ENCODE measurements at regions not wholly inside any gene's neighbourhood (a gene's known extent, or its start where the extent isn't known, plus 50 kb on each side); places are given as distances from the start of the nearest gene placed in this dataset.
"Not testable (repeated sequence)": the region's sequence is repeated elsewhere in the genome, so short reads cannot be mapped to it uniquely, and the experiment has no call there.

- Histone ChIP-seq H3K4me2 (ENCODE audit: control insufficient read depth, extremely low read depth, insufficient read depth, low read depth, low read length) (no peak overlapping the region), H3K4me3 (ENCODE audit: control insufficient read depth in 2 of 3, extremely low read depth in 1 of 3, insufficient read depth in 2 of 3, low read depth in 1 of 3, low read length in 3 of 3) (no peak overlapping the region), H3K27me3 (ENCODE audit: control insufficient read depth, extremely low read depth, insufficient read depth, low read length) (no peaks in the 10 kb centered on the region), H2AFZ (ENCODE audit: control insufficient read depth, low read length) (no peak overlapping the region), H3K4me1 (ENCODE audit: control insufficient read depth, extremely low read depth, insufficient read depth, low read length) (no peaks in the 10 kb centered on the region), H3K79me2 (ENCODE audit: control insufficient read depth, insufficient read depth, low read length) (no peaks in the 10 kb centered on the region), H3K36me3 (ENCODE audit: control insufficient read depth in 2 of 2, extremely low read depth in 1 of 2, insufficient read depth in 2 of 2, low read length in 2 of 2) (no peaks in the 10 kb centered on the region), H3K9me1 (ENCODE audit: control insufficient read depth, extremely low read depth, insufficient read depth, low read length) (no peaks in the 10 kb centered on the region), H3K9ac (ENCODE audit: control insufficient read depth, extremely low read depth, insufficient read depth, low read length) (no peak overlapping the region), H4K20me1 (ENCODE audit: control insufficient read depth, extremely low read depth, insufficient read depth, low read length) (no peaks in the 10 kb centered on the region), H3K9me3 (ENCODE audit: control insufficient read depth, low read depth, low read length) (no peaks in the 10 kb centered on the region), H3K27ac (ENCODE audit: control insufficient read depth, insufficient read depth, low read length) (no peak overlapping the region)
- no peak for FAIRE-seq
- DNase-seq (ENCODE audit: low read depth, low spot score) = no peak
- dilution Hi-C loops (cut with MboI; ENCODE audit: extremely low pct_ligation_motif_present, low sequenced_read_pairs) = no loop called here
- TF ChIP-seq EZH2 (IDR thresholded peaks at IDR 0.05; ENCODE audit: low read length) = no peak
- TF ChIP-seq, protein P1, sequence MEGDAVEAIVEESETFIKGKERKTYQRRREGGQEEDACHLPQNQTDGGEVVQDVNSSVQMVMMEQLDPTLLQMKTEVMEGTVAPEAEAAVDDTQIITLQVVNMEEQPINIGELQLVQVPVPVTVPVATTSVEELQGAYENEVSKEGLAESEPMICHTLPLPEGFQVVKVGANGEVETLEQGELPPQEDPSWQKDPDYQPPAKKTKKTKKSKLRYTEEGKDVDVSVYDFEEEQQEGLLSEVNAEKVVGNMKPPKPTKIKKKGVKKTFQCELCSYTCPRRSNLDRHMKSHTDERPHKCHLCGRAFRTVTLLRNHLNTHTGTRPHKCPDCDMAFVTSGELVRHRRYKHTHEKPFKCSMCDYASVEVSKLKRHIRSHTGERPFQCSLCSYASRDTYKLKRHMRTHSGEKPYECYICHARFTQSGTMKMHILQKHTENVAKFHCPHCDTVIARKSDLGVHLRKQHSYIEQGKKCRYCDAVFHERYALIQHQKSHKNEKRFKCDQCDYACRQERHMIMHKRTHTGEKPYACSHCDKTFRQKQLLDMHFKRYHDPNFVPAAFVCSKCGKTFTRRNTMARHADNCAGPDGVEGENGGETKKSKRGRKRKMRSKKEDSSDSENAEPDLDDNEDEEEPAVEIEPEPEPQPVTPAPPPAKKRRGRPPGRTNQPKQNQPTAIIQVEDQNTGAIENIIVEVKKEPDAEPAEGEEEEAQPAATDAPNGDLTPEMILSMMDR (optimal IDR thresholded peaks at IDR 0.05 in 1 of 3, IDR thresholded peaks at IDR 0.05 in 1 of 3, conservative IDR thresholded peaks at IDR 0.05 in 1 of 3; ENCODE audit: extremely low read depth in 1 of 3, insufficient read depth in 2 of 3, low read length in 3 of 3) = no peak
These were observed 692.4 kb downstream of the MTRR start for GRCh38 chr5:8561224-8561840.

GRCh38 chr5:8561854-8562253 is 692.9 kb downstream of the MTRR start:
- Histone ChIP-seq H4K20me1 (ENCODE audit: control insufficient read depth, extremely low read depth, insufficient read depth, low read length) (no peaks in the 10 kb centered on the region), H3K4me3 (ENCODE audit: control insufficient read depth in 2 of 3, extremely low read depth in 1 of 3, insufficient read depth in 2 of 3, low read depth in 1 of 3, low read length in 3 of 3) (no peak overlapping the region), H2AFZ (ENCODE audit: control insufficient read depth, low read length) (no peak overlapping the region), H3K9ac (ENCODE audit: control insufficient read depth, extremely low read depth, insufficient read depth, low read length) (no peak overlapping the region), H3K27me3 (ENCODE audit: control insufficient read depth, extremely low read depth, insufficient read depth, low read length) (no peaks in the 10 kb centered on the region), H3K36me3 (ENCODE audit: control insufficient read depth in 2 of 2, extremely low read depth in 1 of 2, insufficient read depth in 2 of 2, low read length in 2 of 2) (no peaks in the 10 kb centered on the region), H3K9me1 (ENCODE audit: control insufficient read depth, extremely low read depth, insufficient read depth, low read length) (no peaks in the 10 kb centered on the region), H3K4me2 (ENCODE audit: control insufficient read depth, extremely low read depth, insufficient read depth, low read depth, low read length) (no peak overlapping the region), H3K79me2 (ENCODE audit: control insufficient read depth, insufficient read depth, low read length) (no peaks in the 10 kb centered on the region), H3K4me1 (ENCODE audit: control insufficient read depth, extremely low read depth, insufficient read depth, low read length) (no peaks in the 10 kb centered on the region), H3K9me3 (ENCODE audit: control insufficient read depth, low read depth, low read length) (no peaks in the 10 kb centered on the region), H3K27ac (ENCODE audit: control insufficient read depth, insufficient read depth, low read length) (no peak overlapping the region)
- dilution Hi-C loops (cut with MboI; ENCODE audit: extremely low pct_ligation_motif_present, low sequenced_read_pairs) = no loop called here
- DNase-seq (ENCODE audit: low read depth, low spot score) (no peak), FAIRE-seq (no peak)
- TF ChIP-seq, protein P1 (optimal IDR thresholded peaks at IDR 0.05 in 1 of 3, IDR thresholded peaks at IDR 0.05 in 1 of 3, conservative IDR thresholded peaks at IDR 0.05 in 1 of 3; ENCODE audit: extremely low read depth in 1 of 3, insufficient read depth in 2 of 3, low read length in 3 of 3) = no peak
- TF ChIP-seq EZH2 (IDR thresholded peaks at IDR 0.05; ENCODE audit: low read length) = no peak

DNA sequence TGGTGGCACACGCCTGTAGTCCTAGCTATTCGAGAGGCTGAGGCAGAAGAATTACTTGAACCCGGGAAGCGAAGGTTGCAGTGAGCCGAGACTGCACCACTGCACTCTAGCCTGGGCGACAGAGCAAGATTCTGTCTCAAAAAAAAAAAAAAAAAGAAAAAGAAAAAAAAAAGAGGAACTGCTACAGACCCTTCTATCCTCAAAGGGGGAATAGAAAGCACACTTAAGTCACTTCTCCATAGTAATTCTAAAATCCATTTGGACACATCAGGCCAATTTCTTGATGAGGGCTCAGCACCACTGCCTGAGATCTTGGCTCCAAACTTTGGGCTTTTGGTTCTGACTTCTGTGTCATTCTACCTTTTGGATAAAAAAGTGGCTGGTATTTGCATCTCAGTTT is 694.6 kb downstream of the MTRR start:
- H3K4me3 ChIP-seq (ENCODE audit: control insufficient read depth in 2 of 3, extremely low read depth in 1 of 3, insufficient read depth in 2 of 3, low read depth in 1 of 3, low read length in 3 of 3); H4K20me1 ChIP-seq (ENCODE audit: control insufficient read depth, extremely low read depth, insufficient read depth, low read length); H3K4me2 ChIP-seq (ENCODE audit: control insufficient read depth, extremely low read depth, insufficient read depth, low read depth, low read length); H3K9ac ChIP-seq (ENCODE audit: control insufficient read depth, extremely low read depth, insufficient read depth, low read length); FAIRE-seq; H3K4me1 ChIP-seq (ENCODE audit: control insufficient read depth, extremely low read depth, insufficient read depth, low read length); H3K9me1 ChIP-seq (ENCODE audit: control insufficient read depth, extremely low read depth, insufficient read depth, low read length); H3K27ac ChIP-seq (ENCODE audit: control insufficient read depth, insufficient read depth, low read length); H3K79me2 ChIP-seq (ENCODE audit: control insufficient read depth, insufficient read depth, low read length); H3K27me3 ChIP-seq (ENCODE audit: control insufficient read depth, extremely low read depth, insufficient read depth, low read length); H3K36me3 ChIP-seq (ENCODE audit: control insufficient read depth in 2 of 2, extremely low read depth in 1 of 2, insufficient read depth in 2 of 2, low read length in 2 of 2); DNase-seq (ENCODE audit: low read depth, low spot score); H3K9me3 ChIP-seq (ENCODE audit: control insufficient read depth, low read depth, low read length); dilution Hi-C loops (cut with MboI; ENCODE audit: extremely low pct_ligation_motif_present, low sequenced_read_pairs); H2AFZ ChIP-seq (ENCODE audit: control insufficient read depth, low read length): not testable (repeated sequence)

Measured in keratinocyte (primary cell).